Common myeloid progenitor, CD34-positive (primary cell): ENCODE measurements at regions not wholly inside any gene's neighbourhood (a gene's known extent, or its start where the extent isn't known, plus 50 kb on each side); places are given as distances from the start of the nearest gene placed in this dataset.

Source experiments
- CTCF ChIA-PET: fragments of 350-600 bp; sonication (Branson Sonifier 250); formaldehyde crosslinking; loops from one replicate; lab custom pipeline; 2021; ENCODE audit warnings: antibody characterized with exemption; lab: Charles Lee
- POLR2A ChIA-PET: fragments of 350-600 bp; sonication (Branson Sonifier 250); formaldehyde crosslinking; loops from one replicate; lab custom pipeline; 2021; ENCODE audit warnings: antibody characterized with exemption; lab: Charles Lee
- DNase-seq, 3 donors: peaks; one replicate each; pipeline versions ENCODE4 v3.0.0 to v3.0.0-alpha.2; 2013
- H3K27ac ChIP-seq, 2 experiments: 1 replicate in 1 of 2; 2 replicates in 1 of 2; pipeline ENCODE4 v1.7.0; 2013; ENCODE audit warnings: inconsistent platforms in 2 of 2, low read length in 2 of 2, mild to moderate bottlenecking in 2 of 2, low read depth in 1 of 2, moderate library complexity in 1 of 2; ENCODE audit not compliant: severe bottlenecking in 2 of 2, insufficient read depth in 1 of 2, poor library complexity in 1 of 2
- H3K27me3 ChIP-seq, 5 experiments: replicated peaks in 2 of 5; 1 replicate in 3 of 5; 2 replicates in 2 of 5; pipeline versions ENCODE4 v1.6.1 to v1.7.0; 2013; ENCODE audit warnings: low read length in 4 of 5, mild to moderate bottlenecking in 2 of 5, moderate library complexity in 2 of 5, inconsistent platforms in 1 of 5; ENCODE audit not compliant: insufficient read depth in 5 of 5, control insufficient read depth in 4 of 5
- H3K36me3 ChIP-seq, 4 experiments: 1 replicate in 2 of 4; 2 replicates in 2 of 4; pipeline versions ENCODE4 v1.6.1 to v1.7.0; 2013; ENCODE audit warnings: low read length in 3 of 4, control low read depth in 1 of 4, mild to moderate bottlenecking in 1 of 4; ENCODE audit not compliant: control insufficient read depth in 4 of 4, insufficient read depth in 4 of 4
- H3K4me1 ChIP-seq, 4 experiments: 1 replicate in 3 of 4; 2 replicates in 1 of 4; pipeline versions ENCODE4 v1.6.1 to v1.7.1; 2013; ENCODE audit warnings: low read length in 3 of 4, mild to moderate bottlenecking in 3 of 4, control low read depth in 1 of 4, inconsistent platforms in 1 of 4, moderate library complexity in 1 of 4; ENCODE audit not compliant: control insufficient read depth in 4 of 4, insufficient read depth in 4 of 4; ENCODE audit errors: control extremely low read depth in 1 of 4
- H3K4me3 ChIP-seq, 7 experiments: 1 replicate in 4 of 7; 2 replicates in 3 of 7; pipeline versions ENCODE4 v1.5.1 to v1.7.0; 2013; ENCODE audit warnings: mild to moderate bottlenecking in 7 of 7, low read length in 6 of 7, moderate library complexity in 6 of 7, inconsistent platforms in 2 of 7, low read depth in 2 of 7, control low read depth in 1 of 7; ENCODE audit not compliant: insufficient read depth in 4 of 7, control insufficient read depth in 1 of 7; ENCODE audit errors: extremely low read depth in 1 of 7
- H3K9me3 ChIP-seq, 5 experiments: 1 replicate in 4 of 5; 2 replicates in 1 of 5; pipeline versions ENCODE4 v1.6.1 to v1.7.1; 2013; ENCODE audit warnings: low read length in 4 of 5, mild to moderate bottlenecking in 2 of 5, inconsistent platforms in 1 of 5, low read depth in 1 of 5, moderate library complexity in 1 of 5; ENCODE audit not compliant: control insufficient read depth in 4 of 5, insufficient read depth in 2 of 5; ENCODE audit errors: control extremely low read depth in 1 of 5
- WGBS: methylation state at CpG from one replicate; pipeline ENCODE4 v1.1.5; 2013; ENCODE audit not compliant: insufficient coverage; 5-methylcytosine and 5-hydroxymethylcytosine counted together

- CTCF ChIA-PET, result interaction anchor here (1.7 kb wide), 1 partner anchor 11 kb away, joined by 5 read pairs; no protein-coding TSS in a partner anchor
- no peaks in the 10 kb centered on the region for H3K9me3 ChIP-seq
- WGBS, result 89% methylated on average over 1 of the region's 2 CpGs
- H3K36me3 ChIP-seq, result no peaks in the 10 kb centered on the region
- no peak overlapping the region for H3K4me3 ChIP-seq
- DNase-seq, result no peak
- H3K27ac ChIP-seq, result no peak overlapping the region
- POLR2A ChIA-PET, result no interaction called here
- no peaks in the 10 kb centered on the region for H3K27me3 ChIP-seq
- H3K4me1 ChIP-seq, result no peaks in the 10 kb centered on the region
Measured at GRCh38 chr6:142686507-142686887, 258.5 kb downstream of the HIVEP2 start.

GRCh38 chr6:142692942-142693341 is 252.0 kb downstream of the HIVEP2 start:
- no peak overlapping the region for H3K27ac ChIP-seq
- peaks cover 2 to 20% (median 6%) of the 10 kb centered on the region in 4 experiments for H3K4me1 ChIP-seq

DNA sequence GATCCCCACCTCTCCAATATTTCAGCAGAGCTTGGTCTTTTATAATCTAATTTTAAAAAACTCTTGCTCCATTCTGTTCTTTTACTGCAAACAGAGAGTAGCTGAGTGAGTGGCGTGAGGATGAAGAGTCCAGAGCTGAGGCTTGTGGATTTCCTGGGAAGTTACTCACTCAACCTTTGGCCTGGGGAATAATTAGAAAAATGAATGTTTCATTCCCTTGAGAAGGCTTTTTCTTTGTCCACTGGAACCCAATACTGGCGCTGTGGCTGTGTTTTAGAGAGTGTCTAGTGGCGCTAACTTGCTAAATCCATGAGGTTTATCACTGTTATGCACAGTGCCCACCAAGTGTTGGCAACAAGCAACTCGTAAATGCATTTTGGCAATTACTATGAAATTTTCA is 251.5 kb downstream of the HIVEP2 start:
- Histone ChIP-seq H3K27ac (no peak overlapping the region), H3K9me3 (no peaks in the 10 kb centered on the region), H3K4me1 (peaks cover 2 to 23% (median 6%) of the 10 kb centered on the region in 4 experiments), H3K36me3 (no peaks in the 10 kb centered on the region), H3K27me3 (no peaks in the 10 kb centered on the region), H3K4me3 (no peak overlapping the region)
- CTCF ChIA-PET, result interaction anchor here (0.7 to 2.9 kb wide), 15 partner anchors 9 to 734 kb away, joined by 3 to 36 read pairs (median 5); no protein-coding TSS in a partner anchor
- WGBS, result 96% methylated on average over 3 of the region's 4 CpGs
- DNase-seq, result no peak
- POLR2A ChIA-PET, result no interaction called here

More at GRCh38 chr6:142692942-142693341, 252.0 kb downstream of the HIVEP2 start:
- WGBS, result 33% methylated on average over 11 of the region's 11 CpGs
- DNase-seq, result peak; percentile 54 to 68 (median 62)
- H3K36me3 ChIP-seq, result no peaks in the 10 kb centered on the region
- H3K9me3 ChIP-seq, result no peaks in the 10 kb centered on the region
- no peaks in the 10 kb centered on the region for H3K27me3 ChIP-seq
- ChIA-PET CTCF (interaction anchor here (0.7 to 2.9 kb wide), 24 partner anchors 9 to 735 kb away, joined by 3 to 36 read pairs (median 4); partner anchors contain the start of gene AIG1), POLR2A (no interaction called here)
- no peak overlapping the region for H3K4me3 ChIP-seq

GRCh38 chr6:142694054-142694453 is 250.9 kb downstream of the HIVEP2 start:
- 55% methylated on average over 2 of the region's 2 CpGs for WGBS
- ChIA-PET POLR2A (interaction anchor here (0.6 to 0.7 kb wide), 2 partner anchors 275 to 733 kb away, joined by 3 to 4 read pairs; no protein-coding TSS in a partner anchor), CTCF (interaction anchor here (0.6 to 2.9 kb wide), 9 partner anchors 12 to 733 kb away, joined by 3 to 36 read pairs (median 5); no protein-coding TSS in a partner anchor)
- Histone ChIP-seq H3K9me3 (no peaks in the 10 kb centered on the region), H3K27ac (no peak overlapping the region), H3K36me3 (no peaks in the 10 kb centered on the region), H3K4me3 (no peak overlapping the region), H3K4me1 (peaks cover 2 to 23% (median 6%) of the 10 kb centered on the region in 4 experiments), H3K27me3 (no peaks in the 10 kb centered on the region)
- peak in 2 of 3 donors; percentile 40 to 44 for DNase-seq

DNA sequence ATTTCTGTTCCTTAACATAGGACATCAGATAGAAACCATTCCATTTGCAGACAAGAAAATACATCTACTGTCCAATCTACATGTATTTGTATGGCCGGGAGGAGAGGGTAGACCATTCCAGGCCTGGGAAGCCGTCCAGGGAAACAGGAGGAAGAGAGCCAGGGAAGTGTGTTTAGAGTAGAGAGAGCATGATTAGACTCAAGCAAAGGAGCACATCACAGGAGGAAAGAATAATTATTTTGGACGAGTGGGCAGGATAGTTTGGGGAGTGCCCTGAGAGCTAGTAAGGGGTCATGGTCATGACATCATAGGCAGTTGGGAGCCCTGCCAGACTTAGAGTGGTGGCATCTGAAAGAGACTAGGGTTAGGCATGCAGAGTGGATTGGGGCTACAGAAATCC is 250.0 kb downstream of the HIVEP2 start:
- ChIA-PET POLR2A (no interaction called here), CTCF (interaction anchor here (1.0 kb wide), 1 partner anchor 731 kb away, joined by 3 read pairs; no protein-coding TSS in a partner anchor)
- Histone ChIP-seq H3K4me3 (no peak overlapping the region), H3K36me3 (no peaks in the 10 kb centered on the region), H3K27me3 (no peaks in the 10 kb centered on the region), H3K4me1 (peaks cover 2 to 23% (median 6%) of the 10 kb centered on the region in 4 experiments), H3K27ac (no peak overlapping the region), H3K9me3 (no peaks in the 10 kb centered on the region)
- no peak for DNase-seq
- 96% methylated on average over 3 of the region's 3 CpGs for WGBS

DNA sequence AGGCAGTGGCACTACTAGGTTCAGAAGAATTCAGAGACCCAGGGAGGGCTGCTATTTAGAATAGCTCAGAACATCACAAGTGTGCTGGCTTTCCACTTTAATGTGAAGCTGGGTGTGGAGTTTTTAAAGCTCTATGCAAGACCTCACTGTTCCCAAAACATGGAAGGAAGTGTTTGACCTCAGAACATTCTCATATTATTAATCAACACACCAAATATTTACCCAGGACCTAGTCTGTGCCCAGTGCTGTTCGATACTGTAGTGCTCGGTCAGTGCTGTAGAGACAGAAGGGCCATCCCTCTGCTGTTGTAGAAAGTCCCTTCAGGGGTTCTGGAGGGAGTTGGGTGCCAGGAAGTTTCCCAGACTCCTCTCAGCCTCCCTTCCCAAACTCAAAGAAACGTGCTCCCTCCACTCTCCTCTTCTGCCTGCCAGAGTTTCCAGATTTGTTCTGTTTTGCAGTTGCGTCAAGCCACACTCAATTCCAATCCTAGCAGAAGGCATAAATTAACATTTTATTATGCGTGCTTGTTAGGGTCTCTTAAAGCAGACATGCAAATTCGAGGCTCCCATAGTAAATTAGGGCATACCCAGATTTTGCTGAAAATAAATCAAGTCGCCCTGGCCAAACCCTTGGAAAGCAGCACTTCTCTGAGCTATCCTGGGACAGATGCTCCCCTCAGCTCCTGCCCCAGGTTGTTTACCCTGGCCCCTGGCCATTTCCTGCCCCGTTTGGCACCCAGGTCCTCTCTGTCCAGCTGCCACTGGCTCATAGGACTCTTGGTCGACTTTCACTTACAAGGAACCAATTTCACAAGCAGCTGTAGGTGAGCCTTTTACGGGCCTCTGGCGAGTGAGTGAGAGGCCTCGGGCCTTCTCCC is 248.6 kb downstream of the HIVEP2 start:
- 95% methylated on average over 8 of the region's 12 CpGs for WGBS
- ChIA-PET CTCF (interaction anchor here (0.7 to 2.4 kb wide), 5 partner anchors 10 to 221 kb away, joined by 3 to 5 read pairs (median 3); no protein-coding TSS in a partner anchor), POLR2A (no interaction called here)

GRCh38 chr6:142697001-142697335 is 248.0 kb downstream of the HIVEP2 start:
- ChIA-PET POLR2A (no interaction called here), CTCF (interaction anchor here (0.7 to 2.4 kb wide), 4 partner anchors 11 to 222 kb away, joined by 3 to 5 read pairs (median 4); no protein-coding TSS in a partner anchor)
- WGBS, result 100% methylated on average over 3 of the region's 3 CpGs

More for the DNA sequence above, 248.6 kb downstream of the HIVEP2 start:
- Histone ChIP-seq H3K27me3 (no peaks in the 10 kb centered on the region), H3K9me3 (no peaks in the 10 kb centered on the region), H3K4me1 (peaks cover 5 to 30% (median 10%) of the 10 kb centered on the region in 4 experiments), H3K36me3 (no peaks in the 10 kb centered on the region), H3K27ac (no peak overlapping the region), H3K4me3 (no peak overlapping the region)
- DNase-seq, result no peak

More at GRCh38 chr6:142697001-142697335, 248.0 kb downstream of the HIVEP2 start:
- no peak for DNase-seq
- Histone ChIP-seq H3K9me3 (no peaks in the 10 kb centered on the region), H3K27ac (no peak overlapping the region), H3K4me1 (peaks cover 9 to 36% (median 15%) of the 10 kb centered on the region in 4 experiments), H3K36me3 (no peaks in the 10 kb centered on the region), H3K27me3 (no peaks in the 10 kb centered on the region), H3K4me3 (no peak overlapping the region)
